ENCODE measurements at regions not wholly inside any gene's neighbourhood (a gene's known extent, or its start where the extent isn't known, plus 50 kb on each side); places are given as distances from the start of the nearest gene placed in this dataset.

- H3K4me1 Mint-ChIP-seq: peaks cover 9% of the 10 kb centered on the region
- no peak for TF ChIP-seq CTCF (conservative IDR thresholded peaks at IDR 0.05)
- DNase-seq (ENCODE audit: low read depth, low spot score): no peak
- no peak overlapping the region for H3K27ac Mint-ChIP-seq (ENCODE audit: unreplicated experiment)
- no peak overlapping the region for H3K4me3 Mint-ChIP-seq
- no peaks in the 10 kb centered on the region for H3K36me3 Mint-ChIP-seq (ENCODE audit: low read depth)
- peaks cover 2% of the 10 kb centered on the region for H3K27me3 Mint-ChIP-seq (ENCODE audit: low read depth)
- H3K9me3 Mint-ChIP-seq: peaks cover 3% of the 10 kb centered on the region
Observed at GRCh38 chrX:68938244-68939004, 109.6 kb downstream of the EFNB1 start.

- H3K36me3 Mint-ChIP-seq (ENCODE audit: low read depth): no peaks in the 10 kb centered on the region
- DNase-seq (ENCODE audit: low read depth, low spot score): no peak
- TF ChIP-seq CTCF (conservative IDR thresholded peaks at IDR 0.05): no peak
Observed at GRCh38 chrX:68937581-68937980, 108.8 kb downstream of the EFNB1 start.

GRCh38 chrX:68936608-68937007 lies 107.8 kb downstream of the EFNB1 start:
- Mint-ChIP-seq H3K27me3 (ENCODE audit: low read depth) (peaks cover 2% of the 10 kb centered on the region), H3K4me3 (no peak overlapping the region), H3K36me3 (ENCODE audit: low read depth) (no peaks in the 10 kb centered on the region), H3K4me1 (peaks cover 15% of the 10 kb centered on the region), H3K9me3 (peaks cover 3% of the 10 kb centered on the region), H3K27ac (ENCODE audit: unreplicated experiment) (peak overlapping the region; percentile 72)
- no peak for DNase-seq (ENCODE audit: low read depth, low spot score)
- TF ChIP-seq CTCF (conservative IDR thresholded peaks at IDR 0.05): no peak

More at GRCh38 chrX:68937581-68937980, 108.8 kb downstream of the EFNB1 start:
- H3K4me3 Mint-ChIP-seq: no peak overlapping the region
- H3K9me3 Mint-ChIP-seq: peaks cover 3% of the 10 kb centered on the region
- H3K4me1 Mint-ChIP-seq: peaks cover 9% of the 10 kb centered on the region
- H3K27ac Mint-ChIP-seq (ENCODE audit: unreplicated experiment): no peak overlapping the region
- H3K27me3 Mint-ChIP-seq (ENCODE audit: low read depth): peaks cover 2% of the 10 kb centered on the region

- Mint-ChIP-seq H3K27me3 (ENCODE audit: low read depth) (peaks cover 2% of the 10 kb centered on the region), H3K4me1 (peaks cover 15% of the 10 kb centered on the region), H3K9me3 (peaks cover 2% of the 10 kb centered on the region), H3K4me3 (no peak overlapping the region), H3K27ac (ENCODE audit: unreplicated experiment) (peak overlapping the region; percentile 72), H3K36me3 (ENCODE audit: low read depth) (no peaks in the 10 kb centered on the region)
- TF ChIP-seq CTCF (conservative IDR thresholded peaks at IDR 0.05): no peak
- no peak for DNase-seq (ENCODE audit: low read depth, low spot score)
Observed at GRCh38 chrX:68936126-68936525, 107.3 kb downstream of the EFNB1 start.

GRCh38 chrX:68935362-68935761 lies 106.5 kb downstream of the EFNB1 start:
- no peaks in the 10 kb centered on the region for H3K9me3 Mint-ChIP-seq
- H3K4me3 Mint-ChIP-seq: no peak overlapping the region
- no peak for TF ChIP-seq CTCF (conservative IDR thresholded peaks at IDR 0.05)
- peaks cover 22% of the 10 kb centered on the region for H3K4me1 Mint-ChIP-seq
- peaks cover 2% of the 10 kb centered on the region for H3K27me3 Mint-ChIP-seq (ENCODE audit: low read depth)
- H3K27ac Mint-ChIP-seq (ENCODE audit: unreplicated experiment): no peak overlapping the region
- no peaks in the 10 kb centered on the region for H3K36me3 Mint-ChIP-seq (ENCODE audit: low read depth)
- DNase-seq (ENCODE audit: low read depth, low spot score): no peak
